BLaER1 treated with 17β-estradiol and CSF1 and Interleukin-3, amounts not matched to agents 10 nM and 100 nM (cell line): ENCODE measurements at regions not wholly inside any gene's neighbourhood (a gene's known extent, or its start where the extent isn't known, plus 50 kb on each side); places are given as distances from the start of the nearest gene placed in this dataset.

Experiments
- H3K27ac ChIP-seq, 11 experiments: shearing (Covaris generic); formaldehyde crosslinking; 2 replicates each; pipeline ENCODE4 v1.8.1; 2022
- H3K27me3 ChIP-seq, 11 experiments: shearing (Covaris generic); formaldehyde crosslinking; 2 replicates each; pipeline ENCODE4 v1.8.1; 2022
- H3K36me3 ChIP-seq, 11 experiments: shearing (Covaris generic); formaldehyde crosslinking; 2 replicates each; pipeline ENCODE4 v1.8.1; 2022
- H3K4me1 ChIP-seq, 10 experiments: shearing (Covaris generic); formaldehyde crosslinking; 2 replicates each; pipeline ENCODE4 v1.8.1; 2022
- H3K4me2 ChIP-seq, 11 experiments: shearing (Covaris generic); formaldehyde crosslinking; 2 replicates each; pipeline ENCODE4 v1.8.1; 2022
- H3K4me3 ChIP-seq, 10 experiments: shearing (Covaris generic); formaldehyde crosslinking; 2 replicates each; pipeline ENCODE4 v1.8.1; 2022
- H3K9ac ChIP-seq, 11 experiments: shearing (Covaris generic); formaldehyde crosslinking; 2 replicates each; pipeline ENCODE4 v1.8.1; 2022
- H3K9me3 ChIP-seq, 11 experiments: shearing (Covaris generic); formaldehyde crosslinking; replicated peaks in 1 of 11; 2 replicates each; pipeline ENCODE4 v1.8.1; 2022
- H4K20me1 ChIP-seq, 11 experiments: shearing (Covaris generic); formaldehyde crosslinking; 2 replicates each; pipeline ENCODE4 v1.8.1; 2022
- Cebpa-rat ChIP-seq, 11 experiments: shearing (Covaris generic); IDR thresholded peaks; 2 replicates each; pipeline ENCODE4 v1.8.1; 2022

DNA sequence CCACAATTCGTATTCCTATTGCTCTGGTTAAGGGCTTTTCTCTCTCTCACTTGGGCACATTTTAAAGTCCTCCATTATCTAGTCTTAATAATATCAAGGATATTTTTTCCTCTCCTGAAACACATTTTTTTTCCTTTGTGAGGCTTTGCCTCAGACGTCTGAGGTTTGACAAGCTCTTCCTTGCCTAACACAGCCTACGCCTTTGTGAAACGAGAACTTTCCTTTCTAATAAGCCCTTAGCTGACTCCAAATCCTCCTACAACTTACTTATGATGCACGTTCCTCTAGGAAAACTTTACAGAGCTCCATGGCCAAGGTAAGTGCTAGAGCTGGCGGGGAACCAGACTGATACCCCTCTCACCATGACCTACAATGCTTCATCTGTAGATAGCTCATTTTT, 841.5 kb downstream of the SOCS6 start:
- no peak for TF ChIP-seq Cebpa-rat (IDR thresholded peaks at IDR 0.05)
- Histone ChIP-seq H3K9me3 (0 out of 22 replicates have a peak, but pooled peaks cover 0 to 4% (median 0%) of the 10 kb centered on the region in 11 experiments), H3K4me2 (no peak overlapping the region), H3K36me3 (no peaks in the 10 kb centered on the region), H4K20me1 (no peaks in the 10 kb centered on the region), H3K9ac (no peak overlapping the region), H3K27me3 (no peaks in the 10 kb centered on the region), H3K4me1 (no peaks in the 10 kb centered on the region), H3K4me3 (no peak overlapping the region), H3K27ac (no peak overlapping the region)

DNA sequence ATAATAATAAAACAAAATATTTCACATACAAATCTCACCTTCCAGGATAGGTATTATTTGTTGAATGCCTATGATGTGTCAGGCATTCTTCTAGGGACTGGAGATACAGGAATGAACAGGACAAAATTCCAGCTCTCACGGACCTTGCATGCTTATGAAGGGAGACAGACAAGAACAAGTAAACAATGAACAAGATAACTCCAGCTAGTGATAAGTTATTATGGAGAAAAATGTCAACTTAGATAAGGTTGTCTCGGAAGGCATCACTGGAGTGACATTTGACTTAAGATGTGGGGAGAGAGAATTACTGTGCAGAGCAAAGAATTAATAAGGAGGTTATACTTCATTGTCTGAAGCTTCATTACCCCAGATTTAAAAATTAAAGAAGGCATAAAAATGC, 836.7 kb downstream of the SOCS6 start:
- H3K9me3 ChIP-seq, result peaks cover 15 to 21% (median 16%) of the 10 kb centered on the region in 11 experiments; a peak in 21 of 22 replicates
- no peak for TF ChIP-seq Cebpa-rat (IDR thresholded peaks at IDR 0.05)
- no peaks in the 10 kb centered on the region for H3K4me1 ChIP-seq
- H3K36me3 ChIP-seq, result no peaks in the 10 kb centered on the region
- H3K9ac ChIP-seq, result no peak overlapping the region
- H3K27ac ChIP-seq, result no peak overlapping the region
- no peaks in the 10 kb centered on the region for H4K20me1 ChIP-seq
- H3K4me3 ChIP-seq, result no peak overlapping the region
- H3K4me2 ChIP-seq, result no peak overlapping the region
- no peaks in the 10 kb centered on the region for H3K27me3 ChIP-seq

DNA sequence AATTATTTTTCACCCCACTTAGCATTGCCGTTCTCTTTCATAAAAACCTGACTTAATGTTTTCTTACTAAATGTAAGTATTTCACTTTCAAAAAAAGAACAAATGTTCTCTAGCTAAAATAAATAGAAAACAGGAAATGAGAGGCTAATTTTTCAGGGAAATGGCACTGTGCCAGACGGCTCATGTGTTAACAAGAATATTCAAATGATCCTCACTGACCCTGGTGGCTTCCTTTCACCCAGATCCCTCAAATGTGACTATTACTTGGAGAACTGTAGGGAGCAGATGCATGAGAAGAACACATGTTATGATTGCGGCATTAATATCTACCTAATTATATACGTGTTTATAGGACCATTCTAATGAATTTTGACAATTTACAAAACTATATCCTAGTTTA, 827.7 kb downstream of the SOCS6 start:
- peaks cover 0 to 6% (median 0%) of the 10 kb centered on the region in 10 experiments; a peak in 7 of 20 replicates for H3K4me1 ChIP-seq
- H3K4me3 ChIP-seq, result no peak overlapping the region
- no peak overlapping the region for H3K9ac ChIP-seq
- H3K36me3 ChIP-seq, result no peaks in the 10 kb centered on the region
- H3K27me3 ChIP-seq, result no peaks in the 10 kb centered on the region
- no peak overlapping the region for H3K27ac ChIP-seq
- H3K4me2 ChIP-seq, result no peak overlapping the region; a peak in 2 of 22 replicates
- H4K20me1 ChIP-seq, result no peaks in the 10 kb centered on the region
- H3K9me3 ChIP-seq, result peaks cover 8 to 20% (median 11%) of the 10 kb centered on the region in 11 experiments; a peak in 19 of 22 replicates
- TF ChIP-seq Cebpa-rat (IDR thresholded peaks at IDR 0.05), result no peak

DNA sequence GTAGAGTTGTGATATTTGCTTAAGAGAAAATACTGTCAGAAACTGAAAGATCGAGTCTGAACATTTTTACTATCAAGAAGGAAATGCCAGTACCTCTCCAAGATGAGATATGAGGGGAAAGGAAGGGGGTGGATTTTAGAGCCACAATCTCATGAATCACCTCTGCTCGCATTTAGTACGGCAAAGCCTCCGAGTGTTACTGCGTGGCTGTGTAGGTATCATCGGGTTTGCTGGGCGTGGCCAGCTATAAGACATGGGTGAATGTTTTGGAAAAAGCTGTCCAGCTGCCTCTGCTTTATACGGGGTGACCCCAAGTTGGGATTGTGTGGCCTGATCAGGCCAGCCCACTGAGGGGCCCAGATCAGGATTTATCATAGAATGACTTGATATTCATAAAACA, 826.4 kb downstream of the SOCS6 start:
- Histone ChIP-seq H3K27me3 (no peaks in the 10 kb centered on the region), H4K20me1 (no peaks in the 10 kb centered on the region), H3K4me2 (no peak overlapping the region), H3K9ac (no peak overlapping the region), H3K4me1 (peaks cover 0 to 6% (median 0%) of the 10 kb centered on the region in 10 experiments; a peak in 7 of 20 replicates), H3K4me3 (no peak overlapping the region), H3K36me3 (no peaks in the 10 kb centered on the region), H3K9me3 (peaks cover 0 to 8% (median 0%) of the 10 kb centered on the region in 11 experiments; a peak in 5 of 22 replicates), H3K27ac (no peak overlapping the region)
- no peak for TF ChIP-seq Cebpa-rat (IDR thresholded peaks at IDR 0.05)

DNA sequence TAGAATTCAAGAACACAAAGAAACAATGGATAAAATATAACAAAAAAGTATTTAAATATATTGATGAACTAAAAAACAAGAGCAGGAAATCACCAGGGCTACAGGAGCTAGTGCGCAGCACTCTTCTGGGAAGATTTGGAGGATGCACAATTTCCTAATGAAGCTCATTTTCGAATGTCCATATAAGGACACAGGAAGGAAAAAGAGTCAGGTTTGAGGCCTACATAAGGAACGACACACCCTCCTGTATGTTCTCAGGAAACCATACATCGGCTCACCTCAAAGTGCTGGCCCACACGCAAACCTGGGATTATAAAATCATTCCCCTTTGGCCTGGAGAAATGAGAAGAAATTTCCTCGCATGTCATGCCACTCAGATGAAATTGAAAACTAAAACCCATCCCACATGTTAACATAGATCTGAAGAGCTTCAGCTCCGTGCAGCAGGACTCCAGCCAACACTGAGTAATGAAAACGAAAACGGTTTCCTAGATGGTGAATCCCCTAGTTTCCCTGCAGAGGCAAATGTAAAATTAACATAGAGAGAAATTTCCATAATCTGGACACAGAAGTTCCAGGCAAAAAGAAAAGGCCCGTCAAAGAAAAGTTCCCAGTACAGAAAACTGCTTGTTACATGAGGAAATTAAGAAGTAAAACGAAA, 825.8 kb downstream of the SOCS6 start:
- peaks cover 0 to 6% (median 0%) of the 10 kb centered on the region in 10 experiments; a peak in 7 of 20 replicates for H3K4me1 ChIP-seq
- H3K4me2 ChIP-seq, result no peak overlapping the region
- H3K4me3 ChIP-seq, result no peak overlapping the region
- TF ChIP-seq Cebpa-rat (IDR thresholded peaks at IDR 0.05), result no peak
- H3K9ac ChIP-seq, result no peak overlapping the region
- H4K20me1 ChIP-seq, result no peaks in the 10 kb centered on the region
- no peaks in the 10 kb centered on the region for H3K36me3 ChIP-seq
- peaks cover 0 to 7% (median 0%) of the 10 kb centered on the region in 11 experiments; a peak in 2 of 22 replicates for H3K9me3 ChIP-seq
- H3K27ac ChIP-seq, result no peak overlapping the region
- no peaks in the 10 kb centered on the region for H3K27me3 ChIP-seq

DNA sequence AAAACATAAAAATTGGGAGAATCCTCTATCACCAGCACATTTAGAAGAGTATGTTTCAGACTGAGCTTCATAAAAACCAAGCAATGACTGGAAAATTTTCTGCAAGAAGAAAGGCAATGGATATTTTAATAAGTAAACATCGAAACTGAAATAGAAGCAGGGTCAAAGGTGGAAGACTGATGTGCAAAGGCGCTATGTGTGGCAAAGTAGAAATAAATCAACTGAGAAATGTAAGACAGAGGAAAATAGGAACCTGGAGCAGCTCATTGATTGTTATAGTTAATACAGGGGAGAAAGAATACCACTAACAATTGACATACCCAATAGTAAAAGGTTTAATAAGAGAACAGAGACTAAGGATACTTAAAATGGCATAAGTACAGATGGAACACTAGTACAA, 818.4 kb downstream of the SOCS6 start:
- Histone ChIP-seq H3K27me3 (no peaks in the 10 kb centered on the region), H3K27ac (no peak overlapping the region), H3K4me2 (no peak overlapping the region), H3K36me3 (no peaks in the 10 kb centered on the region), H4K20me1 (no peaks in the 10 kb centered on the region), H3K4me3 (no peak overlapping the region), H3K9ac (no peak overlapping the region), H3K9me3 (no peaks in the 10 kb centered on the region), H3K4me1 (no peaks in the 10 kb centered on the region)
- TF ChIP-seq Cebpa-rat (IDR thresholded peaks at IDR 0.05), result no peak

DNA sequence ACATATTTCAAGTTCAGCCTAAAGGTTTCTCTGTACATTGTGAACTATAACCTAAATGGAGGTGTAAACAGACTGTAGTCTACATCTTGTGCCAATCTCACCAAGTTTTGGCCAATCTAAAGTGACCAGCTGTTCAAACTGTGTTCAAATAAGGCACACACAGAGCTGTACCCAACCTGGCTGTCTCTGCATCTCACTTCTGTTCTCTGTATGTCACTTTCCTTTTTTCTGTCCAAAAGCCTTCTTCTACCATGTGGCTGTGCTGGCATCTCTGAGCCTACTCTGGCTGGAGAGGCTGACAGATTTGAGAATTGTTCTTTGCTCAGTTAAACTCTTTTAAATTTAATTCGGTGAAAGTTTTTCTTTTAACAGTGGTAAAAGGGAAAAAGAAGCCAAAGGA, 817.9 kb downstream of the SOCS6 start:
- H3K4me3 ChIP-seq, result no peak overlapping the region
- no peaks in the 10 kb centered on the region for H3K4me1 ChIP-seq
- no peaks in the 10 kb centered on the region for H3K27me3 ChIP-seq
- no peaks in the 10 kb centered on the region for H4K20me1 ChIP-seq
- no peak overlapping the region for H3K27ac ChIP-seq
- no peak overlapping the region for H3K4me2 ChIP-seq
- no peak for TF ChIP-seq Cebpa-rat (IDR thresholded peaks at IDR 0.05)
- no peak overlapping the region for H3K9ac ChIP-seq
- H3K9me3 ChIP-seq, result no peaks in the 10 kb centered on the region
- no peaks in the 10 kb centered on the region for H3K36me3 ChIP-seq

DNA sequence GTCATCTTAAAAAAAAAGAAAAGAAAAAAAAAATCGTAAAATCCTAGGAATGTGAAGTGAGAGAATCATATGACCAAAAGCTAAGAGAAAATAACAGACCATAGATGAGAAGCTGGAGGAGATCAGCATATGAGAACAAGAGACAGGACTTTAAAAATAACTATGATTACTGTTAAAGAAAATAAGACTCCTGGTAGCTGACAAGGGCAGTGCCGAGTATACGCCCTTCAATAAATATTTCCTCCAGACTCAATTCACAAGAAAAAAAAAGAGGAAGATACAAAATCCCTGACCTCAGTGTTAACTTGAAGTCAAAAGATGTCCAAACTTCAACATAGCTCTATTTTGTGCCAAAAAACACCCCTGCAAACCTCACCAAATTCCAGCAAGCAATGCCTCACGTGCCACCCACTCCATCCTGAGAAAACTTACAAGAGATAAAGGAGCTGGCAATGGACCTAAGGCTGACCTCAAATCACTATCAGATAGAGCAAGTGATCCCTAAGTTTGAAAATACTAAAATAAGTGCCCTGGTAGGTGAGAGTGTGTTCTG, 817.2 kb downstream of the SOCS6 start:
- no peak overlapping the region for H3K4me2 ChIP-seq
- no peak overlapping the region for H3K9ac ChIP-seq
- no peaks in the 10 kb centered on the region for H3K9me3 ChIP-seq
- H4K20me1 ChIP-seq, result no peaks in the 10 kb centered on the region
- H3K27ac ChIP-seq, result no peak overlapping the region
- H3K36me3 ChIP-seq, result no peaks in the 10 kb centered on the region
- no peak overlapping the region for H3K4me3 ChIP-seq
- no peaks in the 10 kb centered on the region for H3K27me3 ChIP-seq
- no peak for TF ChIP-seq Cebpa-rat (IDR thresholded peaks at IDR 0.05)
- H3K4me1 ChIP-seq, result no peaks in the 10 kb centered on the region

DNA sequence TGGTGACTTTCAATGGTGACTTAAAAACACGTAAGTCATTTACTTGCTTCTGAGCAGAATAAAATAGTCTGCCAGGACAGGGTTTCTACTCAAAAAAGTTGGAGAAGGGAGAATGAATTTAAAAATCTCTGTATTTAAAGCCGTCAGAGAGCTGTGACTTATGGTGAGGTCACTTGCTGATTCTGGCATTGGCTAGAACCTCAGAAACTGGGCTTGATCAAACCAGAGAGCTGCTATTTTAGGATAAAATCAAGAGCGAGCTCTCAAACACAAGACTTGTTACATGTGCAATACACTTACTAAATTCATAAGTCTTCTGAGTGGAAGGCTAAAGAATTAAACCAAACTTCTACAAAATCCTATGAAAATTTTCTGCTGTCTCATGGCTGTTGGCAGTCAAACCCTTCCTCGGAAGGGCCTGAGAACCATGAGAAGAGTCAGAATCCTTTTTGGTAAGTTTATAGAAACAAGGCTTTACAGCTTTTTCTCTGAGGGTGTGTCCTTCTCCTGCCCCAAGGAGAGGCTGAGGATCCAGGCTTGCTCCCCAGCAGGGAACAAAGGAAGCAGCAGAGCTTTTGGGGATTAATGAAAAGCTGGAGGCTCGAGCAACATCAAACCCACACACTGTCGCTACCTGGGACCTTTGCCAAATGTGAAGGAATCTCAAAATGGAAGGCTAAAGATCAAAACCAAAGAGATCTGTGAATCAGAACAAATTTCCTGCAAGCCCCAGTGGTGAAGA, 816.4 kb downstream of the SOCS6 start:
- H3K4me2 ChIP-seq, result no peak overlapping the region
- no peaks in the 10 kb centered on the region for H3K9me3 ChIP-seq
- no peak overlapping the region for H3K27ac ChIP-seq
- no peaks in the 10 kb centered on the region for H3K27me3 ChIP-seq
- TF ChIP-seq Cebpa-rat (IDR thresholded peaks at IDR 0.05), result no peak
- no peaks in the 10 kb centered on the region for H3K4me1 ChIP-seq
- no peaks in the 10 kb centered on the region for H4K20me1 ChIP-seq
- H3K9ac ChIP-seq, result no peak overlapping the region
- H3K36me3 ChIP-seq, result no peaks in the 10 kb centered on the region
- no peak overlapping the region for H3K4me3 ChIP-seq
